Ishikawa (cell line): ENCODE measurements at regions not wholly inside any gene's neighbourhood (a gene's known extent, or its start where the extent isn't known, plus 50 kb on each side); places are given as distances from the start of the nearest gene placed in this dataset.

ENCODE experiments used
- CEBPB ChIP-seq: IDR thresholded peaks from 2 replicates; pipeline ENCODE4 v1.6.1; 2012
- CREB1 ChIP-seq: IDR thresholded peaks from 2 replicates; pipeline ENCODE4 v1.6.1; 2012; ENCODE audit warnings: low read depth
- EGR1 ChIP-seq: IDR thresholded peaks from 2 replicates; pipeline ENCODE4 v1.6.1; 2012
- EP300 ChIP-seq: IDR thresholded peaks from 2 replicates; pipeline ENCODE4 v1.6.1; 2012; ENCODE audit warnings: borderline replicate concordance
- RAD21 ChIP-seq: IDR thresholded peaks from 2 replicates; pipeline ENCODE4 v1.6.1; 2012; ENCODE audit warnings: low read depth
- TEAD4 ChIP-seq: IDR thresholded peaks from 2 replicates; pipeline ENCODE4 v1.6.1; 2012
- ZBTB7A ChIP-seq: IDR thresholded peaks from 2 replicates; pipeline ENCODE4 v1.6.1; 2012; ENCODE audit warnings: low read depth
- TF ChIP-seq, protein P1 (sequence below): IDR thresholded peaks from 2 replicates; pipeline ENCODE4 v1.6.1; 2012; ENCODE audit warnings: low read depth, mild to moderate bottlenecking
- TF ChIP-seq, protein P2 (sequence below): IDR thresholded peaks from 2 replicates; pipeline ENCODE4 v1.6.1; 2012

- no peak for TF ChIP-seq CREB1
- TF ChIP-seq, protein P1, sequence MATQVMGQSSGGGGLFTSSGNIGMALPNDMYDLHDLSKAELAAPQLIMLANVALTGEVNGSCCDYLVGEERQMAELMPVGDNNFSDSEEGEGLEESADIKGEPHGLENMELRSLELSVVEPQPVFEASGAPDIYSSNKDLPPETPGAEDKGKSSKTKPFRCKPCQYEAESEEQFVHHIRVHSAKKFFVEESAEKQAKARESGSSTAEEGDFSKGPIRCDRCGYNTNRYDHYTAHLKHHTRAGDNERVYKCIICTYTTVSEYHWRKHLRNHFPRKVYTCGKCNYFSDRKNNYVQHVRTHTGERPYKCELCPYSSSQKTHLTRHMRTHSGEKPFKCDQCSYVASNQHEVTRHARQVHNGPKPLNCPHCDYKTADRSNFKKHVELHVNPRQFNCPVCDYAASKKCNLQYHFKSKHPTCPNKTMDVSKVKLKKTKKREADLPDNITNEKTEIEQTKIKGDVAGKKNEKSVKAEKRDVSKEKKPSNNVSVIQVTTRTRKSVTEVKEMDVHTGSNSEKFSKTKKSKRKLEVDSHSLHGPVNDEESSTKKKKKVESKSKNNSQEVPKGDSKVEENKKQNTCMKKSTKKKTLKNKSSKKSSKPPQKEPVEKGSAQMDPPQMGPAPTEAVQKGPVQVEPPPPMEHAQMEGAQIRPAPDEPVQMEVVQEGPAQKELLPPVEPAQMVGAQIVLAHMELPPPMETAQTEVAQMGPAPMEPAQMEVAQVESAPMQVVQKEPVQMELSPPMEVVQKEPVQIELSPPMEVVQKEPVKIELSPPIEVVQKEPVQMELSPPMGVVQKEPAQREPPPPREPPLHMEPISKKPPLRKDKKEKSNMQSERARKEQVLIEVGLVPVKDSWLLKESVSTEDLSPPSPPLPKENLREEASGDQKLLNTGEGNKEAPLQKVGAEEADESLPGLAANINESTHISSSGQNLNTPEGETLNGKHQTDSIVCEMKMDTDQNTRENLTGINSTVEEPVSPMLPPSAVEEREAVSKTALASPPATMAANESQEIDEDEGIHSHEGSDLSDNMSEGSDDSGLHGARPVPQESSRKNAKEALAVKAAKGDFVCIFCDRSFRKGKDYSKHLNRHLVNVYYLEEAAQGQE = no peak
- no peak for TF ChIP-seq CEBPB
- no peak for TF ChIP-seq RAD21
- TF ChIP-seq, protein P2, sequence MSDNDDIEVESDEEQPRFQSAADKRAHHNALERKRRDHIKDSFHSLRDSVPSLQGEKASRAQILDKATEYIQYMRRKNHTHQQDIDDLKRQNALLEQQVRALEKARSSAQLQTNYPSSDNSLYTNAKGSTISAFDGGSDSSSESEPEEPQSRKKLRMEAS = no peak
- TF ChIP-seq EGR1 = no peak
- no peak for TF ChIP-seq EP300
- TF ChIP-seq ZBTB7A = no peak
- TF ChIP-seq TEAD4 = no peak
Observed at GRCh38 chr5:38104497-38105230, 153.7 kb upstream of the EGFLAM start.
